A549 (cell line): ENCODE measurements at regions not wholly inside any gene's neighbourhood (a gene's known extent, or its start where the extent isn't known, plus 50 kb on each side); places are given as distances from the start of the nearest gene placed in this dataset.
"Not testable (repeated sequence)": the region's sequence is repeated elsewhere in the genome, so short reads cannot be mapped to it uniquely, and the experiment has no call there.

Experiments used
- ATAC-seq, 2 experiments: fragments of 200-7000 bp in 1 of 2; fragments of >200 bp in 1 of 2; cut with Nextera tagmentation in 1 of 2; cut with Tn5 transposase in 1 of 2; 3 replicates each; pipeline versions ENCODE4 v1.8.0 to v1.9.1; 2018 to 2020; ENCODE audit warnings: mild to moderate bottlenecking in 1 of 2, moderate library complexity in 1 of 2
- CTCF ChIA-PET: fragments of 300-600 bp; sonication (Branson Sonifier 250); formaldehyde crosslinking; extraction: SDS; loops from one replicate; lab custom pipeline; 2021; ENCODE audit warnings: antibody characterized with exemption, inconsistent platforms; lab: Yijun Ruan, JAX
- POLR2A ChIA-PET: fragments of 350-600 bp; formaldehyde crosslinking; extraction: SDS; loops from one replicate; lab custom pipeline; 2021; ENCODE audit warnings: antibody characterized with exemption, inconsistent platforms; lab: Yijun Ruan, JAX
- DNase-seq, 2 experiments: peaks; one replicate each; pipeline versions ENCODE4 v3.0.0 to v3.0.0-alpha.2; 2011 to 2016; ENCODE audit warnings: low read depth in 1 of 2, low spot score in 1 of 2
- FAIRE-seq: peaks from 2 replicates; lab custom pipeline; 2011; peaks lifted over from hg19 to GRCh38; lab: Jason Lieb, UNC
- H3K27ac ChIP-seq, 2 experiments: fragments of >200 bp; sonication (Bioruptor Twin); formaldehyde crosslinking; 3 replicates each; pipeline ENCODE4 v1.5.1; 2016 to 2017
- H3K4me1 ChIP-seq: fragments of >200 bp; sonication (Bioruptor Twin); formaldehyde crosslinking; 3 replicates; pipeline ENCODE4 v1.6.1; 2016
- H3K4me2 ChIP-seq: fragments of >200 bp; sonication (Bioruptor Twin); formaldehyde crosslinking; 3 replicates; pipeline ENCODE4 v1.6.1; 2016
- H3K4me3 ChIP-seq: fragments of >200 bp; sonication (Bioruptor Twin); formaldehyde crosslinking; 3 replicates; pipeline ENCODE4 v1.5.1; 2016
- H3K9me3 ChIP-seq: fragments of >200 bp; sonication (Bioruptor Twin); formaldehyde crosslinking; 3 replicates; pipeline ENCODE4 v1.6.1; 2016
- CBX2 ChIP-seq: fragments of 200-600 bp; sonication (generic); IDR thresholded peaks from 2 replicates; pipeline ENCODE4 v1.6.1; 2016; ENCODE audit warnings: low read depth, mild to moderate bottlenecking, borderline replicate concordance
- CEBPB ChIP-seq, 2 experiments: fragments of >200 bp in 1 of 2; sonication (Bioruptor Twin) in 1 of 2; formaldehyde crosslinking in 1 of 2; IDR thresholded peaks; 2 replicates each; pipeline ENCODE4 v1.6.1; 2012 to 2016
- CHD2 ChIP-seq: fragments of 150-350 bp; IDR thresholded peaks from 2 replicates; pipeline ENCODE4 v1.6.1; 2014; ENCODE audit warnings: low read length; ENCODE audit not compliant: partially characterized antibody
- E2F6 ChIP-seq: IDR thresholded peaks from 2 replicates; pipeline ENCODE4 v1.6.1; 2012; ENCODE audit warnings: low read depth, borderline replicate concordance
- FOSL2 ChIP-seq, 2 experiments: fragments of 450-650 bp in 1 of 2; fragments of >200 bp in 1 of 2; sonication (Bioruptor Twin) in 1 of 2; formaldehyde crosslinking; IDR thresholded peaks; 2 replicates each; pipeline versions ENCODE4 v1.5.0 to v1.6.1; 2016 to 2020; ENCODE audit warnings: mild to moderate bottlenecking in 1 of 2, moderate library complexity in 1 of 2
- HES2 ChIP-seq: fragments of >200 bp; sonication (Bioruptor Twin); formaldehyde crosslinking; IDR thresholded peaks from 2 replicates; pipeline ENCODE4 v1.6.1; 2016
- HEYL ChIP-seq: fragments of 250-450 bp; sonication (Bioruptor Pico); IDR thresholded peaks from 2 replicates; pipeline ENCODE4 v1.8.0; 2021; ENCODE audit warnings: mild to moderate bottlenecking, moderate library complexity
- HMGXB4 ChIP-seq: fragments of 250-450 bp; sonication (Bioruptor Pico); IDR thresholded peaks from 2 replicates; pipeline ENCODE4 v1.5.0; 2021; ENCODE audit warnings: mild to moderate bottlenecking, moderate library complexity, borderline replicate concordance
- HOXA7 ChIP-seq: fragments of 250-450 bp; sonication (Bioruptor Pico); IDR thresholded peaks from 2 replicates; pipeline ENCODE4 v1.5.0; 2020; ENCODE audit warnings: mild to moderate bottlenecking, moderate library complexity
- JUN ChIP-seq, 2 experiments: fragments of >200 bp; sonication (Bioruptor Twin); formaldehyde crosslinking; IDR thresholded peaks; 2 replicates in 1 of 2; 3 replicates in 1 of 2; pipeline ENCODE4 v1.6.1; 2016 to 2017
- JUNB ChIP-seq: fragments of >200 bp; sonication (Bioruptor Twin); formaldehyde crosslinking; IDR thresholded peaks from 2 replicates; pipeline ENCODE4 v1.6.1; 2016
- KDM5A ChIP-seq: fragments of 200-600 bp; sonication (generic); IDR thresholded peaks from 2 replicates; pipeline ENCODE4 v1.6.1; 2016; ENCODE audit warnings: antibody characterized with exemption, mild to moderate bottlenecking
- MAFK ChIP-seq: fragments of 450-650 bp; IDR thresholded peaks from 2 replicates; pipeline ENCODE4 v1.6.1; 2014; ENCODE audit not compliant: partially characterized antibody
- MAZ ChIP-seq: fragments of 150-350 bp; IDR thresholded peaks from 2 replicates; pipeline ENCODE4 v1.6.1; 2014; ENCODE audit warnings: antibody characterized with exemption, low read depth, low read length, borderline replicate concordance
- NFE2L2 ChIP-seq: fragments of 150-350 bp; conservative IDR thresholded peaks from 2 replicates; pipeline ENCODE4 v1.6.1; 2014; ENCODE audit warnings: low read length
- PHF8 ChIP-seq: fragments of 200-600 bp; sonication (generic); IDR thresholded peaks from 2 replicates; pipeline ENCODE4 v1.6.1; 2016; ENCODE audit warnings: low read depth, mild to moderate bottlenecking, antibody characterized with exemption, moderate library complexity, borderline replicate concordance
- POLR2A ChIP-seq: IDR thresholded peaks from 2 replicates; pipeline ENCODE4 v1.6.1; 2012; ENCODE audit warnings: mild to moderate bottlenecking, low read length
- POLR2AphosphoS2 ChIP-seq: conservative IDR thresholded peaks from 2 replicates; pipeline ENCODE4 v1.6.1; 2012; ENCODE audit warnings: low read length, improper control_type of control experiment, inconsistent platforms
- RAD21 ChIP-seq, 2 experiments: fragments of >200 bp in 1 of 2; sonication (Bioruptor Twin) in 1 of 2; formaldehyde crosslinking in 1 of 2; IDR thresholded peaks in 1 of 2; conservative IDR thresholded peaks in 1 of 2; 2 replicates in 1 of 2; 3 replicates in 1 of 2; pipeline ENCODE4 v1.6.1; 2012 to 2018; ENCODE audit warnings: inconsistent platforms in 1 of 2
- RARB ChIP-seq: fragments of 250-450 bp; sonication (Bioruptor Pico); IDR thresholded peaks from 2 replicates; pipeline ENCODE4 v1.8.0; 2021; ENCODE audit warnings: mild to moderate bottlenecking, moderate library complexity
- RCOR1 ChIP-seq: fragments of 150-350 bp; IDR thresholded peaks from 2 replicates; pipeline ENCODE4 v1.6.1; 2014; ENCODE audit warnings: antibody characterized with exemption, low read length, low read depth
- SMC3 ChIP-seq: fragments of >200 bp; sonication (Bioruptor Twin); formaldehyde crosslinking; IDR thresholded peaks from 3 replicates; pipeline ENCODE4 v1.6.1; 2018; ENCODE audit warnings: inconsistent platforms
- USF2 ChIP-seq: fragments of 450-650 bp; IDR thresholded peaks from 2 replicates; pipeline ENCODE4 v1.6.1; 2014; ENCODE audit warnings: antibody characterized with exemption
- ZC3H11A ChIP-seq: fragments of 450-650 bp; IDR thresholded peaks from 2 replicates; pipeline ENCODE4 v1.6.1; 2014; ENCODE audit warnings: antibody characterized with exemption, mild to moderate bottlenecking
- WGBS: methylation state at CpG from one replicate; pipeline ENCODE4 v1.1.6; 2017; ENCODE audit errors: missing lambda C conversion rate; 5-methylcytosine and 5-hydroxymethylcytosine counted together

- ChIA-PET POLR2A (no interaction called here), CTCF (interaction anchor here (0.6 kb wide), 1 partner anchor 931 kb away, joined by 3 read pairs; no protein-coding TSS in a partner anchor)
- no peak for TF ChIP-seq RCOR1
- no peak for TF ChIP-seq PHF8
- TF ChIP-seq RAD21 (conservative IDR thresholded peaks at IDR 0.05 in 1 of 2, IDR thresholded peaks at IDR 0.05 in 1 of 2) = no peak
- TF ChIP-seq HES2 = no peak
- no peak for TF ChIP-seq CHD2
- TF ChIP-seq HOXA7 (CRISPR knock-in tag) = no peak
- H3K4me1 ChIP-seq = no peaks in the 10 kb centered on the region
- no peaks in the 10 kb centered on the region for H3K9me3 ChIP-seq
- no peak for ATAC-seq
- FAIRE-seq = no peak
- no peak overlapping the region for H3K4me2 ChIP-seq
- no peak overlapping the region for H3K4me3 ChIP-seq
- H3K27ac ChIP-seq = no peak overlapping the region
- DNase-seq = no peak
- WGBS = 10% methylated on average over 3 of the region's 3 CpGs
Measured at GRCh38 chr6:69578361-69578890, 218.4 kb downstream of the LMBRD1 start.

GRCh38 chr6:69571234-69571633, 225.6 kb downstream of the LMBRD1 start:
- POLR2A ChIA-PET = no interaction called here
- WGBS = 0% methylated on average over 1 of the region's 1 CpG
- H3K27ac ChIP-seq = no peak overlapping the region
- DNase-seq = no peak
- no peak overlapping the region for H3K4me2 ChIP-seq
- CTCF ChIA-PET = no interaction called here
- H3K9me3 ChIP-seq = no peaks in the 10 kb centered on the region
- ATAC-seq = no peak
- H3K4me1 ChIP-seq = no peaks in the 10 kb centered on the region
- FAIRE-seq = no peak
- H3K4me3 ChIP-seq = no peak overlapping the region
- TF ChIP-seq USF2 (no peak), RCOR1 (no peak), E2F6 (no peak), MAZ (no peak), MAFK (no peak), KDM5A (no peak), RARB (no peak), CEBPB (IDR thresholded peaks at IDR 0.05) (no peak), ZC3H11A (no peak), POLR2A (no peak), JUNB (no peak), FOSL2 (IDR thresholded peaks at IDR 0.05) (no peak), FOSL2 (CRISPR knock-in tag; IDR thresholded peaks at IDR 0.05) (no peak), NFE2L2 (no peak), POLR2AphosphoS2 (no peak), JUN (IDR thresholded peaks at IDR 0.05) (no peak), HEYL (CRISPR knock-in tag) (no peak), CHD2 (no peak)

GRCh38 chr6:69570106-69570505, 226.7 kb downstream of the LMBRD1 start:
- Histone ChIP-seq H3K4me2 (no peak overlapping the region), H3K9me3 (no peaks in the 10 kb centered on the region), H3K4me1 (no peaks in the 10 kb centered on the region)
- no peak for ATAC-seq
- FAIRE-seq = no peak
- DNase-seq = no peak
- CTCF ChIA-PET = no interaction called here
- POLR2A ChIA-PET = no interaction called here
- 9% methylated on average over 1 of the region's 1 CpG for WGBS
- TF ChIP-seq CBX2 (no peak), SMC3 (no peak), KDM5A (no peak), HMGXB4 (CRISPR knock-in tag) (no peak)
- TF ChIP-seq, all 56 proteins: peak for 0
- Histone ChIP-seq H3K4me3 (no peak overlapping the region), H3K27ac (no peak overlapping the region)

GRCh38 chr6:69560597-69560996, 236.2 kb downstream of the LMBRD1 start:
- H3K4me2 ChIP-seq, FAIRE-seq, H3K4me1 ChIP-seq, ATAC-seq, H3K27ac ChIP-seq, H3K4me3 ChIP-seq, H3K9me3 ChIP-seq, DNase-seq, POLR2A ChIA-PET: not testable (repeated sequence)
- WGBS = 0% methylated on average over 2 of the region's 6 CpGs
- CTCF ChIA-PET = interaction anchor here (0.7 kb wide), 1 partner anchor 9 kb away, joined by 3 read pairs; no protein-coding TSS in a partner anchor
